Smooth muscle cell (in vitro differentiated cells): ENCODE measurements at regions not wholly inside any gene's neighbourhood (a gene's known extent, or its start where the extent isn't known, plus 50 kb on each side); places are given as distances from the start of the nearest gene placed in this dataset.

ENCODE experiments used
- DNase-seq: peaks from one replicate; lab custom pipeline; 2025; ENCODE audit not compliant: unreplicated experiment; lab: John Stamatoyannopoulos, UW
- H2AFZ ChIP-seq: fragments of 200-600 bp; sonication (generic); 2 replicates; pipeline ENCODE4 v1.6.0; 2016; ENCODE audit warnings: antibody characterized with exemption, low read depth, mild to moderate bottlenecking
- H3F3A ChIP-seq: fragments of 200-600 bp; sonication (generic); 2 replicates; pipeline ENCODE4 v1.6.0; 2017; ENCODE audit warnings: antibody characterized with exemption, low read depth
- H3K27ac ChIP-seq: fragments of 200-600 bp; sonication (generic); 2 replicates; pipeline ENCODE4 v1.5.1; 2016; ENCODE audit warnings: low read depth, mild to moderate bottlenecking
- H3K27me3 ChIP-seq: fragments of 200-600 bp; sonication (generic); 2 replicates; pipeline ENCODE4 v1.6.1; 2016; ENCODE audit warnings: low read depth, mild to moderate bottlenecking
- H3K36me3 ChIP-seq: fragments of 200-600 bp; sonication (generic); 2 replicates; pipeline ENCODE4 v1.5.1; 2016; ENCODE audit warnings: low read depth
- H3K4me1 ChIP-seq: fragments of 200-600 bp; sonication (generic); 2 replicates; pipeline ENCODE4 v1.5.1; 2016; ENCODE audit warnings: low read depth
- H3K4me2 ChIP-seq: fragments of 200-600 bp; sonication (generic); 2 replicates; pipeline ENCODE4 v1.6.0; 2016; ENCODE audit warnings: mild to moderate bottlenecking
- H3K4me3 ChIP-seq: fragments of 200-600 bp; sonication (generic); 2 replicates; pipeline ENCODE4 v1.5.1; 2016; ENCODE audit warnings: mild to moderate bottlenecking
- H3K79me2 ChIP-seq: fragments of 200-600 bp; sonication (generic); 2 replicates; pipeline ENCODE4 v1.6.0; 2016; ENCODE audit warnings: low read depth, mild to moderate bottlenecking
- H3K9ac ChIP-seq: fragments of 200-600 bp; sonication (generic); 2 replicates; pipeline ENCODE4 v1.6.0; 2016; ENCODE audit warnings: low read depth
- H3K9me3 ChIP-seq: fragments of 200-600 bp; sonication (generic); replicated peaks from 2 replicates; pipeline ENCODE4 v1.5.1; 2016; ENCODE audit warnings: low read depth
- H4K20me1 ChIP-seq: fragments of 200-600 bp; sonication (generic); 2 replicates; pipeline ENCODE4 v1.6.0; 2016; ENCODE audit warnings: low read depth
- CTCF ChIP-seq: fragments of 200-600 bp; sonication (generic); IDR thresholded peaks from 2 replicates; pipeline ENCODE4 v1.5.1; 2017; ENCODE audit warnings: borderline replicate concordance, mild to moderate bottlenecking, antibody characterized with exemption; ENCODE audit not compliant: insufficient read depth, poor library complexity, severe bottlenecking
- WGBS: methylation state at CpG from one replicate; pipeline ENCODE4 v1.1.7; 2016; ENCODE audit warnings: low lambda C conversion rate; 5-methylcytosine and 5-hydroxymethylcytosine counted together

GRCh38 chr11:46223252-46223513 lies 54.3 kb upstream of the CREB3L1 start:
- no peak for TF ChIP-seq CTCF
- H3K9ac ChIP-seq = no peak overlapping the region
- no peaks in the 10 kb centered on the region for H3K9me3 ChIP-seq
- H3K27ac ChIP-seq = no peak overlapping the region
- no peak for DNase-seq
- no peaks in the 10 kb centered on the region for H3K27me3 ChIP-seq
- peaks cover 3% of the 10 kb centered on the region for H3K4me1 ChIP-seq
- 96% methylated on average over 4 of the region's 4 CpGs for WGBS
- no peak overlapping the region for H2AFZ ChIP-seq
- no peak overlapping the region for H3K4me3 ChIP-seq
- no peaks in the 10 kb centered on the region for H3K36me3 ChIP-seq
- H3F3A ChIP-seq = no peaks in the 10 kb centered on the region
- no peaks in the 10 kb centered on the region for H4K20me1 ChIP-seq
- H3K4me2 ChIP-seq = no peak overlapping the region
- H3K79me2 ChIP-seq = no peaks in the 10 kb centered on the region

GRCh38 chr11:46222490-46223251 lies 54.8 kb upstream of the CREB3L1 start:
- H3K9me3 ChIP-seq = no peaks in the 10 kb centered on the region
- no peaks in the 10 kb centered on the region for H3K27me3 ChIP-seq
- peak overlapping the region; percentile 73 for H2AFZ ChIP-seq
- TF ChIP-seq CTCF = no peak
- no peaks in the 10 kb centered on the region for H3K36me3 ChIP-seq
- H3K79me2 ChIP-seq = no peaks in the 10 kb centered on the region
- DNase-seq = no peak
- no peak overlapping the region for H3K9ac ChIP-seq
- no peak overlapping the region for H3K27ac ChIP-seq
- H3K4me1 ChIP-seq = peaks cover 3% of the 10 kb centered on the region
- WGBS = 83% methylated on average over 5 of the region's 5 CpGs
- no peak overlapping the region for H3K4me3 ChIP-seq
- no peaks in the 10 kb centered on the region for H3F3A ChIP-seq
- no peaks in the 10 kb centered on the region for H4K20me1 ChIP-seq
- H3K4me2 ChIP-seq = no peak overlapping the region

GRCh38 chr11:46220313-46220712 lies 57.1 kb upstream of the CREB3L1 start:
- Histone ChIP-seq H3K4me3 (no peak overlapping the region), H3K9ac (no peak overlapping the region), H3K27ac (no peak overlapping the region), H3K4me2 (no peak overlapping the region), H3F3A (no peaks in the 10 kb centered on the region), H3K36me3 (no peaks in the 10 kb centered on the region), H3K9me3 (no peaks in the 10 kb centered on the region), H3K27me3 (no peaks in the 10 kb centered on the region), H3K4me1 (peaks cover 3% of the 10 kb centered on the region), H2AFZ (no peak overlapping the region), H3K79me2 (no peaks in the 10 kb centered on the region), H4K20me1 (no peaks in the 10 kb centered on the region)
- WGBS = 91% methylated on average over 3 of the region's 3 CpGs
- DNase-seq = no peak
- no peak for TF ChIP-seq CTCF

- Histone ChIP-seq H3K9me3 (no peaks in the 10 kb centered on the region), H3K4me1 (no peaks in the 10 kb centered on the region), H2AFZ (no peak overlapping the region), H3F3A (no peaks in the 10 kb centered on the region), H3K27ac (no peak overlapping the region), H3K79me2 (no peaks in the 10 kb centered on the region), H4K20me1 (no peaks in the 10 kb centered on the region), H3K36me3 (no peaks in the 10 kb centered on the region), H3K4me2 (no peak overlapping the region), H3K9ac (no peak overlapping the region), H3K27me3 (no peaks in the 10 kb centered on the region), H3K4me3 (no peak overlapping the region)
- no peak for TF ChIP-seq CTCF
- no peak for DNase-seq
- 91% methylated on average over 6 of the region's 6 CpGs for WGBS
Observed at GRCh38 chr11:46216765-46217089, 60.7 kb upstream of the CREB3L1 start.
